HG02678 (cell line): ENCODE measurements at regions not wholly inside any gene's neighbourhood (a gene's known extent, or its start where the extent isn't known, plus 50 kb on each side); places are given as distances from the start of the nearest gene placed in this dataset.

Experiments used
- ATAC-seq: cut with Tn5 transposase; IDR thresholded peaks from one replicate; pipeline ENCODE4 v1.9.1; 2021; ENCODE audit warnings: mild to moderate bottlenecking, moderate library complexity; ENCODE audit not compliant: unreplicated experiment

DNA sequence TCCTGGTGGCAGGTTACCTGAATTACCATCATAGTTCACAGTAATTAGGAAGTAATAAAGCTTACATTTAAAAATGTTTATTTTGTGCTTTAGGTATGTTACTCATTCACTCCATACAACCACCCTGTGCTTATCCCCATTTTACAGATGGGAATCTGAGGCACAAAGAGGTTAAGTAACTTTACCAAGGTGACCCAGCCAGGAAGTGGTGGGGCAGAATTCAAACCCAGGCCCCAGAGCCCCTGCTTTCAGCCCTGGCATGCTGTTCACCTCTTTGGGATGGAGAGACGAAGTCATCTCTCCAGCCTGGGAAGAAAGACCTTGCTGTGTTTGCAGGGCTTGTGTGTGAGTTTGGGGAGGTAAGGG, 285.6 kb upstream of the TPM1 start:
- no peak for ATAC-seq

DNA sequence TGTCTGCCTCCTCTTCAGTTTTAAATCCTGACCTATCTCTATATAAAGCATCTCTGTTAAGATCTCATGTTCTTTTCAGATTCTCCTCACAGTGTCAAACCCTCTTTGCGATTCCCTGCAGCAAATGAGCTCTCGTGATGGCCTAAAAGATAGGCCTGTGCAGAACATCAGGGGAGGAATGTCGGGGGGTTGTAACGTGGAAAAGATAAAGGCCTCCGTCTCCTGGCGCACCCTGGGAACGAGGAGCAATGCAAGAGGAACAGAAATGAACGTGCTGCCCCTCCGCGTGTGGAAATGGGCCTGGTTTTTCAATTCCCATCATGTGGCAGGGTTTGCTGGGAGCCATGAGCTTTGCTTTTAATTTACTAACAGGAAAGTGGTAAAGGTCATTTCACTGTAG, 285.0 kb upstream of the TPM1 start:
- no peak for ATAC-seq

DNA sequence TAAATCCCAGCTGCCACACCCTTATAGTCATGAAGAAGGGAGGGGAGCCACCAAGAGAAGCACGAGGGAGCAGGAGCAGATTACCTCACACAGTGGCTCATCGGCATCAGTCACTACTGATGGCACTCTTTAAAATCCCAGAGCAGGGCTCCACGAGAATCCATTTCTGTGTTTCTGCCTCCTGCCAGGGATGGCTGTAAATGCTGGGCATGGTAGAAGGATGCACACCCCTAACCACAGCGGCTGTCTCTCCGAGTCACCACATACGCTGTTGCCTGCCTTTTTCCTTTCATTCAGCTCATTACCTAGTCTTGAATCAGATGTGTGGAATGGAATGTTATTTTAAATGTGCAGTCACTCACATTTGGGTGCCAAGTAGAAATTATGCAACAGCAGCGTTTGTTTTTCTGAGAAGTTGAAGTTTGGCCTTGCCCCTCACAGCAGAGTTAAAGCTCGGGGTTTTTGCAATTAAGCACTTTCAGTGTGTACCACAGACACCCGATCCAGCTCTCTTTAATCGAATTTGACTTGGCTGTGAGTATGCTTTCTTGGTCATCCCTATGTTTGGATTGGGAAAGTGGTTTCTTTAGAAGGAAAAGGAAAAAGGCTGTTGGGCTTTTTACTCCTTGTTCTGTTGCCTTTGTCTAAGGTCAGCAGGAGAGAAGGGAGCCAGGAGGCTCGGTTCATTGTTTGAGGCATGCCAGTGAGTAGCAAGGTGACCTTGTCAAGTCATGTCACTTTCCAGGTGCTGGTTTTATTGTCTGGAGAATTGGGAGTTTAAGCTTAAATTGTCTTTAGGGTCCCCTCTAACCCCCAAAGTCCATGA, 284.2 kb upstream of the TPM1 start:
- no peak for ATAC-seq

DNA sequence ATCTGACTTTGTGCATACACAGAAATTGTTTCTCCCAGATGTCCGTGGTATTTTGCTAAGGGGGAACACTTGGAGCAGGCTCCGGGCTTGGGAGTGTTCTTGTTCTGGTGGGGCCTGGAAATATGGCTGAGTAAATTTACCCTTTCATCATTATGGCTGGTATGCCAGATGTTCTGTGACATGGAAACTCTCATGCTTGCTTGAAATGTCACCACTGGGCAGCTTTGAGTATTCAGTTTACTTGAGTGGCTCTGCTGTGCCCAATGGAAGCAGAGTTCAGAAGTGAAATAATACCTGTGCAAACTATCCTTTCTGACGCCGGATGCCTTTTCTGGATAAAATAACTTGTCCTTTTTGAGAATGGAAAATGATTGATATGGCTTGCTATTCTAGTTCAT, 283.6 kb upstream of the TPM1 start:
- no peak for ATAC-seq

DNA sequence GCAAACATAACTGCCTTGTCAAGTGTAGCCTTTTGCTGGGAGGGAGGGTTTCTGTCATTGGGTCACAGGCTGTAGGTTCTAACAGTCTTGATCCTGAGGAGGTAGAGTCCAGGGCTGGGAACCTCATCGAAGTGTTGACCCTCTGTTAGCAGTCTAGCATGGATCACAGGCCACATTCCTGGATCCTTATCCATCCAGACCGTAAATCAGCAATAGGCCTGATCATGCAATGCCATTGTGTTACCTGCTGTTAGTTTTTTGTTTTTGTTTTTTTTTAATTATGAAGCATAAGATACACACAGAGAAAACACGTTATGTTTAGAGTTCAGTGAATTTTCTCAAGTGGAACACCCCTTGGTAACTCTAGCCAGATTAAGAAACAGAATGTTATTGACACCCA, 282.0 kb upstream of the TPM1 start:
- ATAC-seq = no peak

DNA sequence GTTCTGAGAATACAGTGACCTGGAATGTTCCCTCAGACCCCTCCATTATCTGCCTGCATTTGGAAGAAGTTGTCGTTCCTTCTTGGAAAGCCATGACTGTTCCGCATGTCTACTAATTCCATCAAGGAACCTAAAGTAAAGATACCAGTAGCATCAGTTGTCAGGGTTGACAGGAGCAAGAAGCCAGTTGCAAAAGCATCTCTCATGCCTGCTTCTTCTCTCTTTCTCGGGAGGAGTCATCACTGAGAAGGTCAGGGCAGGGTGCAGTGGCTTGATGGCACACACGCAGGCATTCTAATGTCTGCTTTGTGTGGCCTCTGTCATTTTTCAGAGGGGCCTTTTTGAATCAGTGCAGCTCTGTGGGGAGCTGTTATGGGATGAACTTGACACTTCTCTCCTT, 276.6 kb upstream of the TPM1 start:
- no peak for ATAC-seq

DNA sequence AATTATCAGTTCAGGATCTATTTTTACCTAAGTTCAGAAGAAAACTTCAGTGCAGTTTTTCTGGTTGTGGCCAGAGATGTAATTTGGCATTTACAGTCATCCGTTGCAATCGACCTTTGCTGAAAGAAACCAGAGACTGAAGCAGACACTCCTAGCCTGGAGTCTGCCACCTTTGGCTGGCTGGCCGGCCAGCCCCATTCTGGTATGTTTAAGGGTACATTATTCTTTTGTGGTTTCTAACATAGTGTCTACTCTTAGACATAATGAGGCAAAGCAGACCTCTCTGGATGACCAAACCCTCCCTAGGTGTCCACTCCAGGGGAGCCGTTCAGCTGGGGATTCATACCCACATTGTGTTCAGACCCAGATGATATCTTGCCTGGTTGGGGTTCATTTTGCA, 275.9 kb upstream of the TPM1 start:
- no peak for ATAC-seq

DNA sequence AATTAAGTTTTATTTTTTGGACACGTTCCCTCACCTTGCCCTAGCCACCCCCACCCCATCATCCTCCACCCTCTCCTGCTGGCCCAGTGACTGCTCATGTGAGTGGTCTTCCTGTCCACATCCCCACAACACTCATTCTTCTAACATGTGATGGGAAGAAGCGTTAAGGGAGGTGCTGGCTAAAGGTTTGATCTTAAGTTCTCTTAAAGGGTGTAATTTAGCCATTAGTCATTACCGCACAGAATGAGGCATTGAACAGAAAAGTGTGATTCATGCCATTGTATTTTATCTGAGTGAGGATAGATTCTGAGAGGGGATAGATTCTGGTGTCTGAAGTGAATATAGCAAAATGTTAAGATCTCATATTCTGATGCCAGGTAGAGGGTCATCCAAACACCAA, 272.9 kb upstream of the TPM1 start:
- no peak for ATAC-seq

DNA sequence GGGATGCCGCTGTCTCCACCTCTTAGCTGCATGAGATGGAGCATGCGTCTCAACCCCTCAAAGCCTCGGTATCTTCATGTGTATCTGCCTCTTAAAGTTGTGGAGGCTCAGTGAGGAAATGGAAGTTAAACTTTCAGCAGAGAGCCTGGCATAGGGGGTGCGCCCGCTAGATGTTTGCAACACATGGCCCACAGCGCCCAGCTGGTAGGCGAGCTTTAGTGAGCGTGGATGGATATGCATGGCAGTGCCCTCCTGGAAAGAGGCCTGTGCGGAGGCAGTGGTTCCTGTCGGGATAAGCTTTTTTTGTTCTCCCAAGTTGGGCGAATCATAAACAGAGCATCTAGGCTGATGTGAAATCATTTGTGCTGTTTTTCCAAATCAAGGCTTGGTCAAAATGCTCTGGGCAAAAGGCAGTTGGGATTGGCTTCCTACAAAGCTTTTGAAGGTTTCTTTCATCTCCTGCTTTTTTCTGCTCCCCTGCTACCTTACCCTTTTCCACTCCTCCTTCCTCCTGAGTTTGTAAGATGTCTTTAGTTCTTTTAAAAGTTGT, 272.4 kb upstream of the TPM1 start:
- ATAC-seq = no peak

DNA sequence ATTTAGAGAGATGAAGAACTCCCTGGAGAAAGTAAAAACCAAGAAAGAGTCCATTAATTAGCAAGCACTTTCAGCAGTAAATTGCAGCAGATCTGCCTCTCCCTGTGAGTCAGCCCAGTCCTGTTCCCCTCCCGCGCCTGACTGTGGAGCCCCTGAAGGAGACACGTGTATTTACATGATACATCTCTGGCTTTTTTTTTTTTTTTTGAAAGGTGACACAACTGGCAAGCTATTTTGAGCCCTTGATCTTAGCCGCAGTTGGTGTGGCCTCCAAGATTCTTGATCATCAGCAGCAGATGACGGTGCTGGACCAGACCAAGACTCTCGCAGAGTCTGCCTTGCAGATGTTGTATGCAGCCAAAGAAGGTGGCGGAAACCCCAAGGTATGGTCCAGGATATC, 271.8 kb upstream of the TPM1 start:
- no peak for ATAC-seq

DNA sequence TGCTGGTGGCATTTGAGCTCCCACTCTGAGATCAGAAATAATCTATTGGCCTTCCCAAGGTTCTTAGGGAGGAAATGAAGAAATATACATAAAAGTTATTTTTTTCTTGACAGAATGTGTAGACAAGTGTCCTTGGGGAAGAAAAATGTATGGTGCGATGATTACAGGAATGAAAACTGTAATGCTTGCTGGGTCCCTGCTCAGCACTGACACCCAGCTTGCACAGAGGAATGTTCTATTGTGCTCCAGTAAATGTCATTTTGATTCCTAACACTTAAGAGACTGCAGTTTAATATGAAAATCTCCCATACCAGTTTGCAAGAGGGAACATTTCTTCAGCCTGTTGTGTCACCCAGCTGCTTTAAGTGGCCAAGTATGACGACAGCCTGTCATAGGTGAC, 271.3 kb upstream of the TPM1 start:
- ATAC-seq = no peak

DNA sequence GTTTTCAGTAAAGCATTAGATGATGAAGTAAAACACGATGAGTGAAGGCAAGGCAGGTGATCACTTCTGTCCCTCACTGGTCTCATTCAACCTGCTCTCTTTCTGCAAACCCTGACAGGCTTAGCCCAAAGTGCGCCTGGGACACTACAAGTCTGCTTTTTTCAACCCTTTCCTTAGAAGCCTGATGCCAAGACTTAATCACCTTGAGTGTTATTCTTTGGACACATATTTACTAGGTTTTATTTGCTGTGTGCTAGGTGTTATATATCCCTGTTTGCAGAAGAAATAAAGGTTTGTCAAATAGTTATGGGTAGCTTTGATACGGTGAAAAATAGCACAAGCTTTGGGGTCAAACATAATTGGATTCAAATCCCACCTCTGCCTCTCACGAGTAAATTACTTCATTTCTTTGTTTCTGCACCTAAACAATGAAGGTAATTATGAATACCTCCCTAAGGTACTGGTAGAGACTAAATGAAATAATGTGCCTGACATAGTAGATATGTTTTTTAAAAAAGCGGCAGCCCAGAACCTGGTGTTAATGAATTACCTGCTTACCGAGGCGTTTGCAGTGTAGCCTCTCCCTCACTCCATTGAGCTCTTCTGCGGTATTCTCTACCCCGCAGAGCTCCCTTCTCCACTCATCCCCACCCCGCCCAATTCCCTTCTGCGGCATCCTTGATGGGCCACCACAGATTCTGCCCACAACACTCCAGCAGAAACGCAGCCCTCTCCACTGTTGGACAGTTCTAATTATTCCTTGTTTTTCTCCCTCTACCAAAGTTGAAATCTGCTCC, 269.0 kb upstream of the TPM1 start:
- ATAC-seq = no peak

DNA sequence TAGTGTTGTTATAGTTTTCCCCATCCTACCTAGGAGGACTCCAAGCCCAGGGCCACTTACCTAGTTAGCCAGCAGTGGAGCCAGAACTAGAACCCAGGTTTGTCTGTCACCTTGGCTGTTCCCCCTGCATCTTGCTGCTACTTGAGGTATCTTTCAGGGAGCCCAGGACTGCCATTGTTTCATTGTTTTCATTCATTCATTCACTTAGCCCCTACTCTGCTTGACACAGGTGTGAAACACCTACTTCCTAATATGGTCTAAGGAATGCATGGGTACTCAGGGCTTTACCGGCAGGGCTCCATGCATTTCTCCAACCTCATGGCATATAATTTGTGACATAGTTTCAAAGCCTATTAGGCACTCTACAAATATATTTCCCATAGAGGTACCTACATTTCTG, 266.6 kb upstream of the TPM1 start:
- no peak for ATAC-seq

DNA sequence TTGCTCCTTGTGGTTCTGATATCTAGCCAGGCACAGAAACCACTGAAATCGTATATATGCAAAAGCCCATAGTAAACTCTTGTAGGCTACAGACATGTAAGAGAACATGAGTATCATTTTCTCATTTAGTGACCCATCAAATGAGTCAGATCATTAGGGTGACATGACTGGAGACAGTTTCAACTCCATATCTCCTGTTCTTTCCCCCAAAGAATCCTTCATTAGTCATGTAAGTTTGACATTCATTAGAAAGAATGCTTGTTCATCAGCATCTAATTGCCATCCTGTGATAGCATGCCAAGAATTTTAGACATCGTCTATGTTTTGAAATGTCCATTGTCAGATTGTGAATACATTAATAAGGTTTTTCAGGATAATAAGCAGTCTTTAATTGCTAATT, 264.9 kb upstream of the TPM1 start:
- no peak for ATAC-seq

DNA sequence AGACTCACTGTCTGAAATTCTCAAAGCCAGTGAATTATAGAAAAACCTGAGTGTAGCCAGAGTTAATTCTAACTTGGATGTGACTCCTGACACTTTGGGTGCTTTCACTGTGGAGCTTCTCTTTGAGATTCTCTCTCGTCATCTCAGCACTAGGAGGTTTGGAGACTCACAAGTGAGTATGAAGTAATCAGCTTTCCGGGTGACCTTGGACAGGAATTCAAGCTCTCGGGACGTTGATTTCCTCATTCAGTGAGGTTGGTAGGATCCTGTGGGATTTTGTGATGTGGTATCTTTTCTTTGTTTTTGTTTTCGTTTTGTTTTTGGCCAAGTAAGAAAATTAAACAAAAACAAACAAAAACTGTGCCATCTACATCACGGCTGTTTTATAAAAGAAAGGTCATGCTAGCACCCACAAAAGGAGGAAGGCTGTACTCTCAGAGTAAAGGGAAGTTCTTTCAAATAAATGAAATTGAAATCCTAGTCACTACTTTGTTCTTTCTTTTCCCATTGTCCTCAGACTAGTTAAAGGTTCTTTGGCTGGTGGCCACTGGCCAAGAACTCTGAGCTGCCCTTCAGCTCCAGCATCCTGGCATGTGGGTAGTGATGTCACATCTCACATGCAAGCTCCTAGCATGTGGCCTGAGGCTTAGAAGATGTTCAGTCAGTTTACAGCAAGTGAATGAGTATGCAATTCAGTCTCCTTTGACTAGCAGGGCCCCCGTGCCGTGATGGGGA, 263.3 kb upstream of the TPM1 start:
- no peak for ATAC-seq

DNA sequence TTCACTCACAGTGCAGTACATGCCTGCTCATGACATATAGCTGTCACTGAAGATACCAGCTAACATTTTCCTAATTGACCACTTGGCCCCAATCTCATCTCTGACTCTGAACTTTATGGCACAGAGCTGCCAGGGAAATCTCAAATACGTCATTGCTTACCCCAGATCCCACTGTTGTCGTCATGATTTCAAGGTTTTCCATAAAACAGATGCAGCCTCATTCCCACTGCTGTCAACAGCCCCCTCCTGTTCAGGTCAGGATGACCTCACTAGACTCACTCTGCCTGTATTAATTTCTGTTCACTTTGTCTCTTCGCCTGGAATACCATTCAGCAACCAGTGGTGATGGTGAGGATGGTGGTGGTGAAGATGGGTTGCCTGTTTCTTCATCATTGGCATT, 262.6 kb upstream of the TPM1 start:
- no peak for ATAC-seq

DNA sequence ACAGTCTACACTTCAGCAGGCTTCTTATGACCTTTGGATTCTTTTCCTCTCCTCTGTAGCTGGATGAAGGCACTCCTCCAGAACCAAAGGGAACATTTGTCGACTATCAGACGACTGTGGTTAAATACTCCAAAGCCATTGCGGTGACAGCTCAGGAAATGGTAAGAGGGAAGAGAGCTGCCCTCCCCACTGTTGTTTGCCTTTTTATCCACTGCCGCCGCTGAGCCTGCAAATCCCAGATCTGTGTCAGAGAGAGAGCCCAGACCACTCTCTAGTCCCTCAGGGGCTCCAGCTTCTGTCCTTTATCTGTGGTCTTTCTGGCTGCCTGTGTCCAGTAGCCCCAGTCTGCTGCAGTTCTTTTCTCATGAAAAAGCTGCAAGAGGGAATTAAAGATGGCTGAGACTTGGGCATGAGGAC, 261.5 kb upstream of the TPM1 start:
- no peak for ATAC-seq

DNA sequence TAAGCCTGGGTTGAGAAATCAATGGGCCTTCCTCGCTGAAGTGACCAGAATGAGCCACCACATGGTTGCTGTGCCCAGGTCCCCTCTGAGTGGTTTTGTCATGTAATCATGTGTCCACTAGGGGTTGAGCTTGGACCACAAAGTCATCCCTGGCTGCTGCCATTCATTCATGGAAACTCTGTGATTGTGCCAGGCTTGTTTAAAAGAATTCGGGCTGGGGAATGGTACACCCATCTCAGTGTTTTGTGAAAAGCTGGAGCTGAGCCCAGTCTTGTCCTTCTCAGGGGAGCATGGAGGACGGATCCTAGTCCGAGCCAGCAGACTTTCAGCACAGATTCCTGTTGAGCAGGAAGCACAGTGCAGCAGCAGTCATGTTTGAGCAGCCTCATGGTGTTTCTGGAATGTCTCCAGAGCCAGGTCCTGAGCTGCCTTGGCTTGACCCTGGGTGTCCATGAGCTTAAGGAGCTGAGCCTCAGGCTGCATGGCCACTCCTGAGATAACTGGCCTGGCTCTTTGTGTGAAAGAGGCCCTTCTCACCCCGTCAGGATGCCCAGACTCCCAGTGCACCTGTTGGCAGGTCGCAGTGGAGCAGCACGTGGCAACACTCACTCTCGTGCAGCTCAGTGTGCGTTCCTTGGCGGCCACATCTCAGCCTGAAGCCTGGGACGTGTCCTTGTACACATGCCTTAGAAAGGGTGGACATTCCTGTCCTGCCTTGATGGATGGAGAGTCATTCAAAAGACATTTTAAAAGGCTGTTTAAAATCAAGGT, 260.3 kb upstream of the TPM1 start:
- ATAC-seq = no peak

DNA sequence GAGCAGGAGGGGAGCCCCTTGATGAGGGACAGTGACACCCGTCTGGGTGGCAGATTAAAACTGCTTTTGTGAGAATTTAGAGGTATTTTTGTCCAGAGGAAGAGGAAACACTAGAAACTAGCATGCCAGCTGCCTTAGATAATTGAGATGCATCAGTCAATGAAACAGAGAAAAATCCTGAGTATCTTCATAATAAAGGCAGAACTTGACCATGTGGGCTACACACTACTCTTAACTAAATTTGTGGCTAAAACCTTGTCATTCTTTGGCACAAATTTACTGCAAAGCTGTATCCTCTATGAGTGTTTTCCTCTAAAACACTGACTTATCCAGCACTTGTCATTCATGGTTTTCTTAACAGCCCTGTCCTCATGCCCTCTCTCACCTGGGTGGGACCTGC, 259.7 kb upstream of the TPM1 start:
- ATAC-seq = no peak

DNA sequence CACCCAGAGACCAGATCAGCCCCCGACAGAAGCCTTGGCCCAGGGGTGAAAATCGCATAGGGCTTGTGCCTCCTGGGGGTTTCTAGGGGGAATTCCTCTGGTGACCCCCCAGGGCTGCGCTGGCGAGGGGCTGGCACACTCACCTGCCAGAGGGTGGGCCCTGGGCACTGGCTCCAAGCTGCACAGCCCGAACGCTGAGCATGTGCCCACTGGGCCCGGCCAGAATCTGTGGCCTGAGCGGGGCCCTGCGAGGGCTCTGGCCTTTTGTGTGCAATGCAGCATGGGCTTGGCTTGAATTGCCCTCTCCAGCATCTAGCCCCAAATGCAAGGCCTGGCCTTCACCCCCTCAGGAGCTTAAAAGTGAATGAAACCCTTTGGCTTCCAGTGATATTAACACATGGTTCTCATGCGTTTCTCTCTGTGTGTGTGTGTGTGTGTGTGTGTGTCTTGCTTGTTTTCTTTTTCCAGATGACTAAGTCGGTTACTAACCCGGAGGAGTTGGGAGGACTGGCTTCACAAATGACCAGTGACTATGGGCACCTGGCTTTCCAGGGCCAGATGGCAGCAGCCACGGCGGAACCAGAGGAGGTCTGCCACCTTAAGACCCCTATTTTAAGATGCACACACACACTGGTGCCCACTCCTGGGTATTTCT, 259.1 kb upstream of the TPM1 start:
- ATAC-seq = no peak
